Esophagus muscularis mucosa (tissue), 3 donors: ENCODE measurements at regions not wholly inside any gene's neighbourhood (a gene's known extent, or its start where the extent isn't known, plus 50 kb on each side); places are given as distances from the start of the nearest gene placed in this dataset.

Experiments
- CTCF ChIP-seq, 3 experiments: fragments of 200-600 bp in 2 of 3; fragments of 450-650 bp in 1 of 3; sonication (generic) in 2 of 3; IDR thresholded peaks; one replicate each; pipeline ENCODE4 v1.5.1; 2017 to 2019; ENCODE audit warnings: antibody characterized with exemption in 3 of 3, mild to moderate bottlenecking in 2 of 3, moderate library complexity in 1 of 3
- POLR2AphosphoS5 ChIP-seq, 2 donors: sonication (generic); formaldehyde crosslinking; IDR thresholded peaks; one replicate each; pipeline ENCODE4 v1.6.1; 2017; ENCODE audit warnings: antibody characterized with exemption in 2 of 2

- TF ChIP-seq POLR2AphosphoS5 (IDR thresholded peaks at IDR 0.05) = no peak
- TF ChIP-seq CTCF (IDR thresholded peaks at IDR 0.05) = no peak
Measured at GRCh38 chr11:114986365-114986764, 308.0 kb downstream of the NXPE2 start.
